HL-60 (cell line): ENCODE measurements at regions not wholly inside any gene's neighbourhood (a gene's known extent, or its start where the extent isn't known, plus 50 kb on each side); places are given as distances from the start of the nearest gene placed in this dataset.

Source experiments
- DNase-seq, 2 experiments: peaks; one replicate each; pipeline ENCODE4 v3.0.0-alpha.2; 2010 to 2020; ENCODE audit warnings: low read depth in 1 of 2, low spot score in 1 of 2
- H3K27ac ChIP-seq: fragments of 250-450 bp; sonication (Bioruptor Pico); replicated peaks from 2 replicates; pipeline ENCODE4 v1.5.1; 2020; ENCODE audit warnings: mild to moderate bottlenecking, moderate library complexity
- H3K27me3 ChIP-seq: fragments of 250-450 bp; sonication (Bioruptor Pico); 2 replicates; pipeline ENCODE4 v1.5.1; 2021; ENCODE audit warnings: mild to moderate bottlenecking, moderate library complexity; ENCODE audit not compliant: insufficient read depth, poor library complexity, severe bottlenecking
- H3K4me3 ChIP-seq: replicated peaks from 2 replicates; pipeline ENCODE4 v1.5.1; 2011; ENCODE audit warnings: mild to moderate bottlenecking, control low read depth, low read length; ENCODE audit not compliant: insufficient read depth
- CTCF ChIP-seq: IDR thresholded peaks from one replicate; pipeline ENCODE4 v1.5.1; 2011; ENCODE audit warnings: low read length, control low read depth, inconsistent platforms; ENCODE audit not compliant: insufficient read depth
- GABPA ChIP-seq: IDR thresholded peaks from 2 replicates; pipeline ENCODE4 v1.6.1; 2012; ENCODE audit warnings: low read depth
- POLR2AphosphoS5 ChIP-seq: IDR thresholded peaks from 2 replicates; pipeline ENCODE4 v1.6.1; 2012; ENCODE audit warnings: low read depth
- SPI1 ChIP-seq: IDR thresholded peaks from 2 replicates; pipeline ENCODE4 v1.6.1; 2012; ENCODE audit warnings: low read depth, mild to moderate bottlenecking, borderline replicate concordance
- TF ChIP-seq, protein P1 (sequence below): IDR thresholded peaks from 2 replicates; pipeline ENCODE4 v1.6.1; 2012; ENCODE audit warnings: low read depth; ENCODE audit not compliant: insufficient replicate concordance

DNA sequence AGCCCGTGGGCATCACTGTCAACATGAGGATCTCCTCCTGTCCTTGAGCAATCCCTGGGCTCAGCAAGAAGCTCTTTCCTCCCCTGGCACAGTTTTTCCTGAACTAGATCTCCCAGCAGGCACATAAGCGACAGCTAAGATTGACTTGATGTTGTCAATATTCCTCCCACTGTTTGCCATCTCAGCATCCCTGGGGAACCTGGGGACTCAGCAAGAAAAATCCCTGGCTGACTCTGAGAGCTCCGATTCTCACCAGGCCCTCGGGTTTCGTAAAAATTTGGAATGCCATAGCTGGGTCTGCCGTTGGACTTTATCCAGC is 687.2 kb downstream of the MATN1 start:
- Histone ChIP-seq H3K4me3 (no peak overlapping the region), H3K27me3 (no peaks in the 10 kb centered on the region), H3K27ac (no peak overlapping the region)
- TF ChIP-seq CTCF: no peak
- TF ChIP-seq SPI1: no peak
- TF ChIP-seq GABPA: no peak
- TF ChIP-seq POLR2AphosphoS5: no peak
- TF ChIP-seq, protein P1, sequence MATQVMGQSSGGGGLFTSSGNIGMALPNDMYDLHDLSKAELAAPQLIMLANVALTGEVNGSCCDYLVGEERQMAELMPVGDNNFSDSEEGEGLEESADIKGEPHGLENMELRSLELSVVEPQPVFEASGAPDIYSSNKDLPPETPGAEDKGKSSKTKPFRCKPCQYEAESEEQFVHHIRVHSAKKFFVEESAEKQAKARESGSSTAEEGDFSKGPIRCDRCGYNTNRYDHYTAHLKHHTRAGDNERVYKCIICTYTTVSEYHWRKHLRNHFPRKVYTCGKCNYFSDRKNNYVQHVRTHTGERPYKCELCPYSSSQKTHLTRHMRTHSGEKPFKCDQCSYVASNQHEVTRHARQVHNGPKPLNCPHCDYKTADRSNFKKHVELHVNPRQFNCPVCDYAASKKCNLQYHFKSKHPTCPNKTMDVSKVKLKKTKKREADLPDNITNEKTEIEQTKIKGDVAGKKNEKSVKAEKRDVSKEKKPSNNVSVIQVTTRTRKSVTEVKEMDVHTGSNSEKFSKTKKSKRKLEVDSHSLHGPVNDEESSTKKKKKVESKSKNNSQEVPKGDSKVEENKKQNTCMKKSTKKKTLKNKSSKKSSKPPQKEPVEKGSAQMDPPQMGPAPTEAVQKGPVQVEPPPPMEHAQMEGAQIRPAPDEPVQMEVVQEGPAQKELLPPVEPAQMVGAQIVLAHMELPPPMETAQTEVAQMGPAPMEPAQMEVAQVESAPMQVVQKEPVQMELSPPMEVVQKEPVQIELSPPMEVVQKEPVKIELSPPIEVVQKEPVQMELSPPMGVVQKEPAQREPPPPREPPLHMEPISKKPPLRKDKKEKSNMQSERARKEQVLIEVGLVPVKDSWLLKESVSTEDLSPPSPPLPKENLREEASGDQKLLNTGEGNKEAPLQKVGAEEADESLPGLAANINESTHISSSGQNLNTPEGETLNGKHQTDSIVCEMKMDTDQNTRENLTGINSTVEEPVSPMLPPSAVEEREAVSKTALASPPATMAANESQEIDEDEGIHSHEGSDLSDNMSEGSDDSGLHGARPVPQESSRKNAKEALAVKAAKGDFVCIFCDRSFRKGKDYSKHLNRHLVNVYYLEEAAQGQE: no peak
- DNase-seq: no peak

DNA sequence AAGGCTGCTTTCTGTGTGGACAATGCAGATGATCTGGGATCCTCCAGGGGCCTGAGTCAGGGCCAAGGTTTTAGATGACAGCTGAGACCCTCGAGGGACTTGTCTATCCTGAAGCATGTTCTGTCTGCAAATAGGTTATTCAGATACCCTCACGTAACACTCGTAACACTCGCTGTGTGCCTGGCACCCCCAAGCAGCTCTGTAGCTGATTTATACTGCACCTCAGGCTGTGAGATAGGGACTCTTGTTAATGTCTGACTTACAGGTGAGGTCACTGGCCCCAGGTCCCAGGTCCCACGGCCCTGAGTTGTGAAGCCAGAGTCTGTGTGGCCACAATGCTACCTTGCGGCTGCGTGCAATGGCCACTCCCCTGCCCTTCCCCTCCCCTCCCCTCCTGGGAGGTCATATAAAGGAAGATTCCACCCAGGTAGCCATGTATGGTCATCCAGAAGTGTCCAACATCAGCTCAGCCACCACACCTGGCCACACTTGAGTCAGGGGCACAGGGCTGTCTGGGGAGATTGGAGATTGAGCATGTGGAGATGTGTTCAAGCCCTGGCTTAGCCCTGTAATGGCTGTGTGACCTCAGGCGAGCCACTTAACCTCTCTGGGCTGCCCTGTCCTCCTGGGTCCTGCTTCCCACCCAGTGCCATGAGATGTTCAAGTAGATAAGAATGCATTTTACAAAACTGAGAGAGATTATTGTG is 687.7 kb downstream of the MATN1 start:
- TF ChIP-seq, protein P1: no peak
- TF ChIP-seq CTCF: no peak
- TF ChIP-seq SPI1: no peak
- no peak for DNase-seq
- no peak overlapping the region for H3K27ac ChIP-seq
- no peaks in the 10 kb centered on the region for H3K27me3 ChIP-seq
- H3K4me3 ChIP-seq: no peak overlapping the region

DNA sequence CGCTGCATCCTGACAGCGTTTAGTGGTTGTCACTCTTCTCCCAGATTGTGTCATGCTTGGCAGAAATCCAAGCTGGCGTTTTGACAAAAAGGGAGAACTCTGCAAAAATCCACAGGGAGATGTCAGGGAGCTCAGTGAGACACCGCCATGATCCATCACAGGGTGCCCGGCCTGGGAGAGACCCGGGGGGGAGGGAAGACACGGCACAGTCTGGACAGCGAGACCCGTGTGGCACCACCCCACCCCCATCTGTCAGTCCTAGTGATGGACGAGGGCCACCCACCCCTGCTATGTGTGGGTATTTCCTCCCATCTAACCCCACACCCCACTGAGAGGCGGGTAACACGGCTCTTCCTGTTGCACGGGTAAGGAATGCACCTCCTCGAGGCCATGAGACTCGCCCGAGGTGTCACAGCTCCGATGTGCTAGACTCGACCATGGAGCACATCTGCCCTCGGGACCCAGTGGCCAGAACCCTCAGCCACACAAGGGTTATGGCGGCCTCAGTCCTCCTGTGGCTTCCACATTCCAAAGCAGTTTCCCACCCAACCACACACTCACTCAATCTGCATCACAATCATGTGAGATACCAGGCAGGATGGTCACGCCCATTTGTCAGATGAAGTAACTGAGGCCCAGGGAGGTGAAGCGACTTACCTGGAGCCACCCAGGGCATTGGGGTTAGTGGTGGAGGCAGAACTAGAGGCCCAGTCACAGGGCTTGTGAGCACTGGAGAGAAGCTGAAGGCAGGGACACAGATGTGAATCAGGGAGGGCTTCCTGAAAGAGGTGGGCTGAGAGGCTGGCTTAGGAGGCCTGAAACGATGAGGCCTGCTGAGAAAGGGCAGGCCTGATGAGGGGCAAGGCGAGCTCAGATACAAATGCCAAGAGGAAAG is 688.5 kb downstream of the MATN1 start:
- Histone ChIP-seq H3K27ac (no peak overlapping the region), H3K4me3 (no peak overlapping the region), H3K27me3 (no peaks in the 10 kb centered on the region)
- no peak for DNase-seq
- TF ChIP-seq SPI1: no peak
- TF ChIP-seq POLR2AphosphoS5: no peak
- no peak for TF ChIP-seq GABPA
- TF ChIP-seq, protein P1: no peak
- no peak for TF ChIP-seq CTCF
